Lower lobe of right lung (tissue), 2 donors: ENCODE measurements at regions not wholly inside any gene's neighbourhood (a gene's known extent, or its start where the extent isn't known, plus 50 kb on each side); places are given as distances from the start of the nearest gene placed in this dataset.

Source experiments
- ATAC-seq, 2 donors: fragments of 200-7000 bp; cut with Tn5 transposase; one replicate each; pipeline ENCODE4 v1.9.1; 2020 to 2022; ENCODE audit warnings: mild to moderate bottlenecking in 2 of 2, moderate library complexity in 2 of 2
- DNase-seq: peaks from one replicate; pipeline ENCODE4 v3.0.0-alpha.2; 2020
- H3K27ac ChIP-seq: fragments of 200-600 bp; one replicate; pipeline ENCODE4 v1.8.0; 2022
- H3K27me3 ChIP-seq: fragments of 200-600 bp; one replicate; pipeline ENCODE4 v1.8.0; 2022; ENCODE audit warnings: low read depth
- H3K36me3 ChIP-seq: fragments of 200-600 bp; one replicate; pipeline ENCODE4 v1.8.0; 2022; ENCODE audit warnings: mild to moderate bottlenecking
- H3K4me1 ChIP-seq: fragments of 200-600 bp; one replicate; pipeline ENCODE4 v1.8.0; 2022
- H3K4me3 ChIP-seq: fragments of 200-600 bp; one replicate; pipeline ENCODE4 v1.8.0; 2022; ENCODE audit warnings: mild to moderate bottlenecking
- H3K9me3 ChIP-seq: fragments of 200-600 bp; one replicate; pipeline ENCODE4 v1.8.0; 2022
- CTCF ChIP-seq: fragments of 200-600 bp; IDR thresholded peaks from one replicate; pipeline ENCODE4 v1.8.0; 2022; ENCODE audit warnings: antibody characterized with exemption, mild to moderate bottlenecking
- intact Hi-C: fragments of 100-400 bp; cut with DNase I; formaldehyde crosslinking; loops from one replicate; pipeline ENCODE4 v1.11.0; 2022
- donor health status: DM: no; HTN: yes; CAD: no; lungs with severe emphysema.

DNA sequence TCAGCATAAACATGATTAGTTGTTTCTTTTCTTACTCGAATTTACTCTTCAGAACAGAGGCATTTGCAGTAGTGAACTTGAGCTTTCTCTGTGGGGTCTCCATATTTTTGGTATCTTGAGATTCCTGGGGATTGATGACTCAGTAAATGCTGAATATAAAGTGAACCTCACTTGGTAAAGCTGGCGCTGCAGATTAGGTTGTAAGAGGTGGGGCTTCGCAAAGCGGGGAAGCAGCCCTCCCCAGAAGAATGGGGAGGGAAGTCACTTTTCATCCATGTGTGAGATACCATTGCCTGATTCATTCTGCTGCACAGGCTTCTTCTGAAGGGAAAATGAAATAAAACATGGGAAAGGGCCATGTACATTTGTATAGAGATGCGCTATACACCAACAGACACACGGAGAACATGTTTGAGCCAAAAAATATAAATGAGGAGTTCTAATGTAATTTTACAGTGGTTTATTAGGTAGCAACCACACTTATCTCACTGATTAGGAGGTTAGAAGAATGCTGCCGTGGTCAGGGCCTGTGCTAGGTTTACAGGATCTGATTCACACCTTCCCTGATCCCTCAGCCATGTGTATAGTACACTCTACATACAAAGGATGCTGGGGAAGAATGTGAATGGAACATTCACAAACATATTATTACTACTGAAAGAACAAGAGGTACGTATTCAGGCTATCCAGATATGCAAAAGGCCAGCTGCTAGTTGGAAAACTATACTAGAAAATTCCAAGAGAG lies 63.5 kb downstream of the DNTTIP2 start:
- Histone ChIP-seq H3K4me3 (no peak overlapping the region), H3K4me1 (peaks cover 35% of the 10 kb centered on the region), H3K9me3 (no peaks in the 10 kb centered on the region), H3K27ac (no peak overlapping the region), H3K36me3 (no peaks in the 10 kb centered on the region), H3K27me3 (no peaks in the 10 kb centered on the region)
- intact Hi-C loops = loop anchor here (10.0 kb wide), 1 partner anchor 181 kb away; no protein-coding TSS in a partner anchor
- no peak for TF ChIP-seq CTCF
- ATAC-seq = no peak
- no peak for DNase-seq

GRCh38 chr1:93814795-93815340 lies 64.1 kb downstream of the DNTTIP2 start:
- Histone ChIP-seq H3K4me3 (no peak overlapping the region), H3K9me3 (no peaks in the 10 kb centered on the region), H3K4me1 (peaks cover 35% of the 10 kb centered on the region), H3K27me3 (no peaks in the 10 kb centered on the region), H3K27ac (no peak overlapping the region), H3K36me3 (no peaks in the 10 kb centered on the region)
- ATAC-seq (no peak), DNase-seq (no peak)
- TF ChIP-seq CTCF = no peak
- intact Hi-C loops = loop anchor here (10.0 kb wide), 1 partner anchor 180 kb away; no protein-coding TSS in a partner anchor

- Histone ChIP-seq H3K9me3 (no peaks in the 10 kb centered on the region), H3K4me3 (no peak overlapping the region), H3K27ac (no peak overlapping the region), H3K36me3 (no peaks in the 10 kb centered on the region), H3K4me1 (peaks cover 35% of the 10 kb centered on the region), H3K27me3 (no peaks in the 10 kb centered on the region)
- intact Hi-C loops = loop anchor here (10.0 kb wide), 1 partner anchor 179 kb away; no protein-coding TSS in a partner anchor
- ATAC-seq (peak; percentile 81 to 82), DNase-seq (no peak)
- TF ChIP-seq CTCF = peak; percentile 96
Measured at GRCh38 chr1:93814059-93814794, 64.8 kb downstream of the DNTTIP2 start.

DNA sequence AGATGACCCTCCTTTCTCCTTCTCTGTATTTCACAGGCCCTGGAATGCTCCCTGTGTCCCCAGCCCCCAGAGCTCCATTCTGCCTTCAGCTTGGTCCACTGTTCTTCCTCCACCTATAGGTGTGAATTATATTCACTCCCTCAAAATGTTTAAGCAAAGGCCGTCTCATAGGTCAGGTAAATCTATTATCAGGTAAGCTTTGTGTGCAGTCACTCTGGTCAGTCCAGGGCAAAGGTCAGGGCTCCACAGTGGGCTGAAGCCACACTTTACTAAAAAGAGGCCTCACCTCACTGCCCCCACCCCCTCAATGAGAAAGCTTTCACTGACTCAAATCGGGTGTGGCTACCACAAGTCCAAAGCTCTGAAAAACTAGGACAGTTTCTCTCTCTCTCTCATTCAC lies 65.9 kb downstream of the DNTTIP2 start:
- Histone ChIP-seq H3K4me1 (peaks cover 29% of the 10 kb centered on the region), H3K9me3 (no peaks in the 10 kb centered on the region), H3K4me3 (no peak overlapping the region), H3K36me3 (no peaks in the 10 kb centered on the region), H3K27ac (no peak overlapping the region), H3K27me3 (no peaks in the 10 kb centered on the region)
- intact Hi-C loops = loop anchor here (10.0 kb wide), 1 partner anchor 178 kb away; no protein-coding TSS in a partner anchor
- ATAC-seq (no peak), DNase-seq (no peak)
- no peak for TF ChIP-seq CTCF

DNA sequence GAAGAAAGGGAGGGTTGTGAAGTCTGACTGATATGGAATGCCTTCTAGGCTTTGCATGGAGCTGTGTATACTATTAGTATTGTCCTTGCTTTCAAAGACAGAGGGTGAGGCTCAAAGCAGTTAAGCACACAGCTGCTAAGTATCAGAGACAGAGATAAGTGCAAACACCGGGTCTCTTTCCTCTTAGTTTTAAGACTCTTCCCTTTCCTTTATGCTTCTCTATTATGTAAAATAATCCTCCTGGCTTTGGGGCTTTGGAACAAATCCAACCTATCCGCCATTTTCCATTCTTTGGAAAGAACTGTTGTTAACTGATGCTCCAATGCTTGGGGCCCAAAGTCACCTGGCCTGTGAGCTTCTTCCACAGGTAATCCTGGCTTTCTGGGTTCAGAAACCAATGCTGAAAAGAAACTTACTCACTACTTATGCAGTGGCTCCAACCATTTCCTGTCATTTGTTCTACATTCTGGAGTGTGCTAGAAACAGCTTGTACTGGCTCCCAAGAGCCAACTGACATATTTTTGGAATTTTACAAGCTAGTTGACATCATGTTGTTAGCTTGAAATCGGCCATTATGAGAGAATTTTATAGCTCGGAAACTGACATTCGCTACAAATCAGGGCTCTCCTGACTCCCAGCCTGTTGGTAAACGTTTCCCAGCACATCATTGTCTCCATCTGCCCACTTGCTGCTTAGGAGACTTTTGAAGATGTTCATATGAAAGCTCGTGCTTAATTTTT lies 67.5 kb downstream of the DNTTIP2 start:
- peaks cover 15% of the 10 kb centered on the region for H3K4me1 ChIP-seq
- H3K27me3 ChIP-seq = no peaks in the 10 kb centered on the region
- no peak for TF ChIP-seq CTCF
- no peaks in the 10 kb centered on the region for H3K9me3 ChIP-seq
- peak overlapping the region; percentile 59 for H3K27ac ChIP-seq
- H3K36me3 ChIP-seq = no peaks in the 10 kb centered on the region
- no peak for DNase-seq
- no peak for ATAC-seq
- H3K4me3 ChIP-seq = no peak overlapping the region
- intact Hi-C loops = loop anchor here (10.0 kb wide), 1 partner anchor 177 kb away; no protein-coding TSS in a partner anchor
